NCI-H2081 (cell line): ENCODE measurements at regions not wholly inside any gene's neighbourhood (a gene's known extent, or its start where the extent isn't known, plus 50 kb on each side); places are given as distances from the start of the nearest gene placed in this dataset.
"Not testable (repeated sequence)": the region's sequence is repeated elsewhere in the genome, so short reads cannot be mapped to it uniquely, and the experiment has no call there.

Source experiments
- DNase-seq, 2 experiments: peaks; one replicate each; lab custom pipeline; 2025; lab: John Stamatoyannopoulos, UW

DNA sequence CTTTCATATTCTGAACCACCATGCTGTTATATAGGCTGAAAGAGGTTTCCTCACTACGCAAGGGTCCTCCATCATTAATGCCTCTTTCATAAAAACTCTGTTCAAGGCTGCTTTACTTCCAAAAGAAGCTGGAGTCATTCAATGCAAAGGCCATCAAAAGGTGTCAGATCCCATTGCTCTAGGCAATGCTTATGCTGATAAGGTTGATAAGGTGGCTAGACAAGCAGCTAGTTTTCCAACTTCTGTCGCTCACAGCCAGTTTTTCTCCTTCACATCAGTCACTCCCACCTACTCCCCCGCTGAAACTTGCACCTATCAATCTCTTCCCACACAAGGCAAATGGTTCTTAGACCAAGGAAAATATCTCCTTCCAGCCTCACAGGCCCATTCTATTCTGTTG is 676.2 kb downstream of the TLE1 start:
- not testable (repeated sequence) for DNase-seq

GRCh38 chr9:81002906-81003305 is 686.4 kb downstream of the TLE1 start:
- no peak for DNase-seq

DNA sequence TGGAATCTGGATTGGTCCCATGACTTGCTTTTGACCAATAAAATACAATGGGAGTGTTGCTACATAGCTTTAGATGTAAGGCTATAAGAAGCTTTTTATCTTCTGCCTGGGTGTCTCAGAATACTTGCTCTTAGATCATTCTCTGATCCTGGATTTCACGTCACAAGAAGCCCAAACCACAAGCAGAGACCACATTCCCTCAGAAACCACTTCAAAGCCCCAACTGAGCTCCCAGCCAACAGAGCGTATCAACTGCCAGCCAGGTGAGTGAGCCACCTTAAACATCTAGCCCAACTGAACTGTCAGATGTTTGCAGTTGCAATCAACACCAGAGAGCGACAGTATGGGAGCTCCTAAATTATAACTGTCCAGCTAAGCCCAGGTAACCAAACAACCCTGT is 687.1 kb downstream of the TLE1 start:
- DNase-seq, result no peak

DNA sequence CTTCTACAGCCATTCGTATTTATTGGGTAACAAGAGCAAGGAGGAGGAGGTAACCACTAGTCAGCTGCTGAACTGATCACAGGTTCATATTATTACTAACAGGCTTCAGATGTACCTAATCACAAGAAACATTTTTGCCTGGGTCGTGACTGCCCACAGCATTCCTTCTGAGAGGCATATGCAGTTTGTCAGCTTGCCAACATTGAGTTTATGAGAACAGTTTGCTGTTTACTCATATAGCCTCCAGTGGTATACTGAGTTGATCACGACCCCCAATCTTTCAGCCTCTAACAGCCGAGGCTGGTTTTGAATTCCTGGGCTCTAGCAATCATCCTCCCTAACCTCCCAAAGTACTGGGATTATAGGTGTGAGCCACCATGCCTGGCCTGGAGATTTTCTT is 693.6 kb downstream of the TLE1 start:
- DNase-seq, result no peak

GRCh38 chr9:80994892-80995291 is 694.5 kb downstream of the TLE1 start:
- DNase-seq, result no peak

GRCh38 chr9:80985595-80985994 is 703.8 kb downstream of the TLE1 start:
- not testable (repeated sequence) for DNase-seq

DNA sequence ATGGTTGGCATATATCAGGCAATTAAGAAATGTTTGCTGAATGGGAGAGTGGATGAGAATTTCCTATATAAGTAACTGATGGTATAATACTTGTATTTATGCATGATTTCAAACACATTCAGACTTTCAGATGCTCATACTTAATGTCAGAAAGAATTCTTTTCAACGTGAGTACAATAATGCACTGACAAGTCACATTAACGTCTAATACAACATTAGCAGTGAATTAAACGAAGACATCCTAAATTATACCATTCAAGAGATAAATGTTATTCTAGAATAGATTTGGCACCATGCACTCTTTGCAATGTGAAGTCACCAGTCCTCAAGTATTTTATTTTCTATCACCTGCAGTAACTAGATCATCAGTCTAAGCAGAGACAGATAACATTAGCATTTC is 712.9 kb downstream of the TLE1 start:
- no peak for DNase-seq

- not testable (repeated sequence) for DNase-seq
Observed at GRCh38 chr9:80970377-80970776, 719.0 kb downstream of the TLE1 start.

DNA sequence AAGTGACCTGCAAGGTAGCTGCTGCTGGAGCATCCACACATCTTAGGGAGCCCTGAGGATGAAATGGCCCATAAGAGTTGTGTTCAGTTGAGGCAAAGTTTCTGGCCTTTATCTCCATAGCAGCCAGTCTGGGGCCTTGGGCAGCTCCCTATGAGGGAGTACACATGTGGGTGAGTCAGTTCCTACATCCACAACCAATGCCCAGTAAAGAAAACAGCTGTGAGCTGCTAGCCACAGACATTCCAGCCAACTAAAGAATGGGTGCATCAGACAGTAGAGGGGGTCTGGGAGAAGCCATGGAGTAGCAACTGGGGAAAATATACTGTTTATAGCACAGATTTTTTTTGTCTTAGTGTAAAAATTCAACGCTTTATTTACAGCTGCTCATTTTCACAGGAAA is 720.7 kb downstream of the TLE1 start:
- no peak for DNase-seq

- no peak for DNase-seq
Observed at GRCh38 chr9:80964914-80965313, 724.4 kb downstream of the TLE1 start.

- DNase-seq, result no peak
Observed at GRCh38 chr9:80964374-80964773, 725.0 kb downstream of the TLE1 start.

DNA sequence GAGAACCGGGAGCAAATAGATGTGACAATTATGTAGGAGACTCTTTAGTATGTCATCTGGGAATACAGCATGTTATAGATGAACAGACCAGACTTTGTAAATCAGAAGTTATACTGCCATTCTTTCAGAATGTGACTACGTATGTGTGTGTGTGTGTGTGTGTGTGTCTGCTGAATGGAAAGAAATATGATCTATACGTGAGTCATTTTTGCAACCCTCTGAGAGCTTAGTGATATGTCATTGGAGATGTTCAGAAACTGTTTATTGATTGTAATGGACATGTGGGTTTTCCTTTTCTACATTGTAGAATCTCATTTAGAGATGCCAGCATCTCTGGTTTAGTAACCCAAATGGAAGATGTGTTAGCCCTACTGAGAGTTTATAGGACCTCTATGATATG is 731.5 kb downstream of the TLE1 start:
- no peak for DNase-seq

DNA sequence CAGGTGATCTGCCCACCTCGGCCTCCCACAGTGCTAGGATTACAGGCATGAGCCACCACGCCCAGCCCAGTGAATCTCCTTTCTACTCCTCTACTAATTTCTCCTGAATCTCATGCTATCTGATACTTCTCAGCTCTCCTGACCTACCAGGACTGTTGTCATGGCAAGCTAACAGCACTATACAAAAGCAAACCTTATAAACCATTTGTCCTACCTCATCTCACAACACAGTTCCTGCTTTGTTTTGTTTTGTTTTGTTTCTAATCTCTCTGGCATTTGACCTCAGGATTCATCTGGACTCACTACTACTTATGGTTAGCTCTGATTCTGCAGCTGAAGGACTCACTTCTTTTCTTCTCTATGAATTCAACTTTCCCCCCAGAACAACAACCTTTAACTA is 734.8 kb downstream of the TLE1 start:
- DNase-seq, result no peak

DNA sequence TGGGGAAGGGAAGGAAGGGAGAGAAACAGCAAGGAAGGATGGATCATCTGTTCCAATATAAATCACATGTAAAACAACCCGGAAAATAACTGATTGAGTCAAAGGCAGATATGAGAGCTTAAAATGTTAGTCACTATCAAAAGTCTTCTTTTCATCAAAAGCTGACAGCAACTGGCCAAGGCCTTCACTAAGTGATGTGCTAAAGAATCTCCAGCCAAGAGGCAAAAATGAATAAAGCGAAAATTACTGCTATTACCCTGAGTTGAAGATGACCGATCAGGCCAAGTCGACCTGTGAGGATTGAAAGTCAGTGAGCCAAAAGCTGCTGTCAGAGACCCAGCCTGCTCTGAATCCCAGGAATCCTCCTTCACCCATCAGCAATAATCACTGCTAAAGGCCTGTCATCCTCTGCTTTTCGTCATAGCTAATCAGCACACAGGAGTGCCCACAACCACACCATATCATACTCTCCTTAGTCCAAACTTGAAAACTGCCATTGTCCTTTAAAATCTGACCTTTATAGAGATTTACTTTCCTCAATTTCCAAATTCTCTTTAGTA is 736.9 kb downstream of the TLE1 start:
- no peak for DNase-seq

DNA sequence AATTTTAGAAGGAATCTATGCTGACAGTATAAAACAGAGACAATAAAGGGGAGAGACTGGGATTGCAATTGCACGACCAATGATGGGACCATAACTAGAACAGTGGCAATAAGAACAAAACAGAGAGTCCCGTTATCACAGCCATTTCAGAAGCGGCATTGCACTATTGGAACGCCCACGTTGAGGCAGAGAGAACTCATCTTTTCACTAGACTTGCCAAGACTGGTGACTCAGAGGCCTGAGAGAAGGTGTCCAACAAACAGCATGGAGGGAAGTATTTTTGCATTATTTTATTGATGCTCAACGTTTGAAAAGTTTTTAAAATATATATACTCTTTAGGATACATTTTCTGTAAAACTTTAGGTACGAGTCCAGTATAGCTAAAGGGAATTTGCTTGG is 737.7 kb downstream of the TLE1 start:
- no peak for DNase-seq

GRCh38 chr9:80948876-80949275 is 740.5 kb downstream of the TLE1 start:
- no peak for DNase-seq

GRCh38 chr9:80948066-80948465 is 741.3 kb downstream of the TLE1 start:
- DNase-seq, result no peak

DNA sequence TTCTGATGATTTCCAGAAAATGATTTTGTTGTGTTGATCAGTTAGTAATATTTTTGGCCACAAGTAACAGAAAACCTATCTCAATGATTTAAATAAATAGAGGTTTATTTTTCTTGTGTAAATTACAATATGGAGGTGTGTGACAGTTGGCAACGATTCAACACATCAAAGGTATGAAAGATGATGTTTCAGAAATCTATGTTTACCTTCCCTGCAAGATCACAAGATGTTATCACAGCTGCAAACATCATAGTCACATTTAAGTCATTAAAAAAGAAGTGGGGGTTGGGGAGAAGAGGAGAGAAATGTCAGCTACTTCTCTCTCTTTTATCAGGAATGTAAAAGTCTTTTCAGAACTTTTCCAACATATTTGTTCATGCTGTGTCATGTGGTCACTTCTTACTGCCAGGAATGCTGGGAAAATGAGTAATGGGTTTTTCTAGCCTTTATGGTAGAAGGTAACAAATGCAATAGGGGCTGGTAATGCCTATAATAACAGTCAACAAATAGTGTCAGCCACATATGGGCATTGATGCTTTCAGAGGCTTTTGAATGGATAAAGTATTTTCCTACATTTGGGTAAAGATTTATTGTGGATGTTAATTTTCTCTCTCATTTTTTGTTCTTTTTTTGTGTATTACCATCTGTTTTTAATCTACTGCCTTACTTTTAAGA is 742.7 kb downstream of the TLE1 start:
- DNase-seq, result peak in 1 of 2 experiments; percentile 2

GRCh38 chr9:80945436-80945835 is 743.9 kb downstream of the TLE1 start:
- no peak for DNase-seq

GRCh38 chr9:80937645-80938044 is 751.7 kb downstream of the TLE1 start:
- no peak for DNase-seq

DNA sequence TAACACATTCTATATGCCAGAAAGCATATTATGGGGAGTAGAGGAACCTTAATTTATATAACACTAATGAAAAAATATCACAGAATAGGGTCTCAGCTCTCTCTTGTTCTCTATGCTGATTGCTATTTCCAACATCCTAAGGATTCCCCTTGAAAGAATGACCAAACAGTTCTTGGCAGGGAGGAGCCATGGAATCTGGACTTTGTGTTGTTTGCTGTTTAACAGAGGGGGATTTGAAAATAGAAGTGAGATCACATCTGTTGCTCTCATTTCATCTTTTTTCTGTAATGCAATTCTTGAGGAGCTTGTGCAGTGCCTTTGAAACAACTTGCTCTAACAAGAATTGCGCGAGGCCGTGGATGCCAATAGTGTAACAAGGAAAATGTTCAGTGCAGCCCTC is 755.3 kb downstream of the TLE1 start:
- no peak for DNase-seq

- DNase-seq, result no peak
Observed at GRCh38 chr9:80932947-80933780, 756.2 kb downstream of the TLE1 start.

DNA sequence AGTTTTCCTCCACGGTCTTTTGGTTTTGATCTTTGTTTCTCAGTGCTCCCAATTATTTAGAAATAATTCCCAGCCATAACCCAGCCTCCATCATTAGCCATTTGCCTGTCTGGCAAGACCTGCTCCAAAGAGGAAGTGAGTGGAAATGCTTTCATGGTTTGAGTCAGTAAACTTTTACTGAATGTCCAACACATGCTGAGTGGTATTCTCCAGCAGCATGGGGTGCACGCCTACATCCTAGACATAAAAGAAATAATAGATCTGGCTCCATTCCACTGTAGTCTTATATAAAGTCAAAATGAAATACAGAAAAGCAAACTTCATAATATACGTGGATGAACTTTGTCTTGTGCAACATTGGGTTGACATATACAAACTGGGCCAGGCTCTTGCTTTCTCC is 757.2 kb downstream of the TLE1 start:
- DNase-seq, result no peak
